Right renal pelvis (tissue), 4 donors: ENCODE measurements at regions not wholly inside any gene's neighbourhood (a gene's known extent, or its start where the extent isn't known, plus 50 kb on each side); places are given as distances from the start of the nearest gene placed in this dataset.
A peak's percentile ranks its signal among the peaks of the same experiment; 100 is the strongest.
"Not testable (repeated sequence)": the region's sequence is repeated elsewhere in the genome, so short reads cannot be mapped to it uniquely, and the experiment has no call there.

Experiments
- DNase-seq, 4 donors: peaks; one replicate each; pipeline ENCODE4 v3.0.0-alpha.2; 2013; ENCODE audit warnings: low read depth in 4 of 4, low spot score in 3 of 4, missing footprints in 1 of 4

GRCh38 chr3:94314218-94314883 is 251.5 kb downstream of the NSUN3 start:
- DNase-seq: no peak

GRCh38 chr3:94317017-94317416 is 254.2 kb downstream of the NSUN3 start:
- no peak for DNase-seq

- no peak for DNase-seq
These were observed 260.7 kb downstream of the NSUN3 start for GRCh38 chr3:94323596-94323995.

GRCh38 chr3:94331831-94332230 is 269.0 kb downstream of the NSUN3 start:
- no peak for DNase-seq

- peak in 3 of 4 donors; percentile 7 to 35 (median 20) for DNase-seq
These were observed 273.3 kb downstream of the NSUN3 start for GRCh38 chr3:94336046-94336753.

GRCh38 chr3:94345101-94345500 is 282.2 kb downstream of the NSUN3 start:
- DNase-seq: no peak

- DNase-seq: no peak
These were observed 286.5 kb downstream of the NSUN3 start for GRCh38 chr3:94349310-94349878.

GRCh38 chr3:94356581-94356980 is 293.7 kb downstream of the NSUN3 start:
- no peak for DNase-seq

- DNase-seq: no peak
These were observed 297.1 kb downstream of the NSUN3 start for GRCh38 chr3:94359996-94360395.

- no peak for DNase-seq
These were observed 298.1 kb downstream of the NSUN3 start for GRCh38 chr3:94360987-94361386.

GRCh38 chr3:94362393-94362792 is 299.5 kb downstream of the NSUN3 start:
- no peak for DNase-seq

GRCh38 chr3:94365006-94365405 is 302.1 kb downstream of the NSUN3 start:
- no peak for DNase-seq

- no peak for DNase-seq
These were observed 309.2 kb downstream of the NSUN3 start for GRCh38 chr3:94372026-94372425.

GRCh38 chr3:94373456-94373855 is 310.6 kb downstream of the NSUN3 start:
- DNase-seq: no peak

GRCh38 chr3:94374439-94375161 is 311.7 kb downstream of the NSUN3 start:
- DNase-seq: no peak

- not testable (repeated sequence) for DNase-seq
These were observed 314.3 kb downstream of the NSUN3 start for GRCh38 chr3:94377123-94377696.

- DNase-seq: not testable (repeated sequence)
These were observed 315.0 kb downstream of the NSUN3 start for GRCh38 chr3:94377863-94378262.

GRCh38 chr3:94378322-94378721 is 315.5 kb downstream of the NSUN3 start:
- DNase-seq: no peak

GRCh38 chr3:94379264-94379663 is 316.4 kb downstream of the NSUN3 start:
- DNase-seq: no peak

- no peak for DNase-seq
These were observed 332.0 kb downstream of the NSUN3 start for GRCh38 chr3:94394885-94395284.

GRCh38 chr3:94395851-94396250 is 333.0 kb downstream of the NSUN3 start:
- no peak for DNase-seq
